Stomach (tissue), 4 donors: ENCODE measurements at regions not wholly inside any gene's neighbourhood (a gene's known extent, or its start where the extent isn't known, plus 50 kb on each side); places are given as distances from the start of the nearest gene placed in this dataset.

Source experiments
- EP300 ChIP-seq: sonication (generic); formaldehyde crosslinking; IDR thresholded peaks from one replicate; pipeline ENCODE4 v1.6.1; 2017; ENCODE audit warnings: antibody characterized with exemption
- POLR2A ChIP-seq, 4 donors: fragments of 450-650 bp; IDR thresholded peaks; one replicate each; pipeline ENCODE4 v1.6.1; 2016; ENCODE audit warnings: antibody characterized with exemption in 4 of 4, control low read depth in 2 of 4, mild to moderate bottlenecking in 1 of 4, moderate library complexity in 1 of 4
- POLR2AphosphoS5 ChIP-seq, 3 donors: sonication (generic); formaldehyde crosslinking; IDR thresholded peaks; one replicate each; pipeline ENCODE4 v1.6.1; 2016; ENCODE audit warnings: antibody characterized with exemption in 3 of 3
- TF ChIP-seq, protein P1 (sequence below), 7 experiments: fragments of 450-650 bp in 4 of 7; fragments of 200-600 bp in 3 of 7; sonication (generic) in 3 of 7; IDR thresholded peaks; one replicate each; pipeline ENCODE4 v1.5.1; 2016 to 2019; ENCODE audit warnings: antibody characterized with exemption in 7 of 7, control low read depth in 2 of 7, mild to moderate bottlenecking in 1 of 7

DNA sequence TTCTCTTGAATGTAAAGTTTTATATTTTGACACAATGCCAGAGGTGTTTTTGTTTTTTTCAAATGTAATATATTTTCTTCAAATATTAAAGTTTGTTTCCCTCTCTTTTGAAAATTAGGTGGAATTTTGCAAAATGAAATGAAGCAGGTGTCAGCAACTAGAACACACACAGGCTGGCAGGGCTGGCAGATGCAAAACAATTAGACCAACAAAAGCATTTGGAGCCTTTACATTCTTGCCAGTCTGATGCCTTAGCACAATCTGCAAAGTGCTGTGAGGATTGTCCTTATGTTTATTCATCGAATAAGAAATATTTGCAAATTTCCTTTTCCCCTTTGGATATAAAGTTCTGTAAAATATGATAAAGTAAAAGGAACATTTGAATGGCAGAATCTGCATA, 1063.9 kb downstream of the CDH9 start:
- TF ChIP-seq, protein P1, sequence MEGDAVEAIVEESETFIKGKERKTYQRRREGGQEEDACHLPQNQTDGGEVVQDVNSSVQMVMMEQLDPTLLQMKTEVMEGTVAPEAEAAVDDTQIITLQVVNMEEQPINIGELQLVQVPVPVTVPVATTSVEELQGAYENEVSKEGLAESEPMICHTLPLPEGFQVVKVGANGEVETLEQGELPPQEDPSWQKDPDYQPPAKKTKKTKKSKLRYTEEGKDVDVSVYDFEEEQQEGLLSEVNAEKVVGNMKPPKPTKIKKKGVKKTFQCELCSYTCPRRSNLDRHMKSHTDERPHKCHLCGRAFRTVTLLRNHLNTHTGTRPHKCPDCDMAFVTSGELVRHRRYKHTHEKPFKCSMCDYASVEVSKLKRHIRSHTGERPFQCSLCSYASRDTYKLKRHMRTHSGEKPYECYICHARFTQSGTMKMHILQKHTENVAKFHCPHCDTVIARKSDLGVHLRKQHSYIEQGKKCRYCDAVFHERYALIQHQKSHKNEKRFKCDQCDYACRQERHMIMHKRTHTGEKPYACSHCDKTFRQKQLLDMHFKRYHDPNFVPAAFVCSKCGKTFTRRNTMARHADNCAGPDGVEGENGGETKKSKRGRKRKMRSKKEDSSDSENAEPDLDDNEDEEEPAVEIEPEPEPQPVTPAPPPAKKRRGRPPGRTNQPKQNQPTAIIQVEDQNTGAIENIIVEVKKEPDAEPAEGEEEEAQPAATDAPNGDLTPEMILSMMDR (IDR thresholded peaks at IDR 0.05), result no peak
- TF ChIP-seq POLR2A (IDR thresholded peaks at IDR 0.05) (no peak), POLR2AphosphoS5 (IDR thresholded peaks at IDR 0.05) (no peak), EP300 (no peak)
